Thyroid gland (tissue), 4 donors: ENCODE measurements at regions not wholly inside any gene's neighbourhood (a gene's known extent, or its start where the extent isn't known, plus 50 kb on each side); places are given as distances from the start of the nearest gene placed in this dataset.

Experiments
- DNase-seq, 2 donors: peaks; one replicate each; pipeline ENCODE4 v3.0.0-alpha.2; 2019
- H3K27ac ChIP-seq, 3 donors: fragments of 200-600 bp; sonication (generic); 1 replicate in 2 of 3; 2 replicates in 1 of 3; pipeline ENCODE4 v1.5.1; 2016 to 2019; ENCODE audit warnings: mild to moderate bottlenecking in 1 of 3, moderate library complexity in 1 of 3
- H3K27me3 ChIP-seq: fragments of 200-600 bp; sonication (generic); one replicate; pipeline ENCODE4 v1.5.1; 2019
- H3K36me3 ChIP-seq, 2 donors: fragments of 200-600 bp; sonication (generic); one replicate each; pipeline ENCODE4 v1.5.1; 2016 to 2019
- H3K4me1 ChIP-seq, 2 donors: fragments of 200-600 bp; sonication (generic); one replicate each; pipeline ENCODE4 v1.5.1; 2017 to 2019
- H3K4me3 ChIP-seq, 3 donors: fragments of 200-600 bp; sonication (generic); replicated peaks in 1 of 3; 1 replicate in 2 of 3; 2 replicates in 1 of 3; pipeline ENCODE4 v1.5.1; 2016; ENCODE audit warnings: mild to moderate bottlenecking in 1 of 3
- H3K9me3 ChIP-seq: fragments of 200-600 bp; sonication (generic); one replicate; pipeline ENCODE4 v1.5.1; 2017
- CTCF ChIP-seq, 6 experiments: fragments of 200-600 bp in 3 of 6; fragments of 450-650 bp in 3 of 6; sonication (generic) in 3 of 6; IDR thresholded peaks; one replicate each; pipeline ENCODE4 v1.5.1; 2016 to 2019; ENCODE audit warnings: antibody characterized with exemption in 6 of 6, mild to moderate bottlenecking in 2 of 6, inconsistent platforms in 1 of 6, moderate library complexity in 1 of 6
- POLR2A ChIP-seq, 2 donors: fragments of 450-650 bp; IDR thresholded peaks; one replicate each; pipeline ENCODE4 v1.6.1; 2017; ENCODE audit warnings: antibody characterized with exemption in 2 of 2, mild to moderate bottlenecking in 2 of 2, moderate library complexity in 1 of 2
- WGBS, 2 donors: methylation state at CpG; one replicate each; pipeline ENCODE4 v1.1.5; 2017; 5-methylcytosine and 5-hydroxymethylcytosine counted together
- intact Hi-C: fragments of 100-400 bp; cut with DNase I; formaldehyde crosslinking; loops from one replicate; pipeline ENCODE4 v1.15.1; 2023

- 75 to 81% methylated on average over 15 to 16 of the region's 16 CpGs for WGBS, 2 donors
- H3K27me3 ChIP-seq: no peaks in the 10 kb centered on the region
- no peak for DNase-seq
Measured at GRCh38 chr11:116072601-116073410, 568.6 kb upstream of the CADM1 start.

GRCh38 chr11:116072133-116072532 is 567.9 kb upstream of the CADM1 start:
- Histone ChIP-seq H3K9me3 (no peaks in the 10 kb centered on the region), H3K27me3 (no peaks in the 10 kb centered on the region), H3K27ac (no peak overlapping the region), H3K36me3 (no peaks in the 10 kb centered on the region), H3K4me1 (no peaks in the 10 kb centered on the region), H3K4me3 (no peak overlapping the region)
- intact Hi-C loops: no loop called here
- no peak for DNase-seq
- TF ChIP-seq POLR2A (IDR thresholded peaks at IDR 0.05) (no peak), CTCF (IDR thresholded peaks at IDR 0.05) (no peak)
- WGBS, 2 donors: 72 to 76% methylated on average over 4 of the region's 4 CpGs

More at GRCh38 chr11:116072601-116073410, 568.6 kb upstream of the CADM1 start:
- Histone ChIP-seq H3K36me3 (no peaks in the 10 kb centered on the region), H3K4me3 (no peak overlapping the region), H3K4me1 (no peaks in the 10 kb centered on the region), H3K27ac (no peak overlapping the region), H3K9me3 (no peaks in the 10 kb centered on the region)
- intact Hi-C loops: no loop called here
- TF ChIP-seq CTCF (IDR thresholded peaks at IDR 0.05) (no peak), POLR2A (IDR thresholded peaks at IDR 0.05) (no peak)

GRCh38 chr11:116071241-116071640 is 567.0 kb upstream of the CADM1 start:
- Histone ChIP-seq H3K4me1 (no peaks in the 10 kb centered on the region), H3K27me3 (no peaks in the 10 kb centered on the region), H3K27ac (no peak overlapping the region), H3K4me3 (no peak overlapping the region), H3K9me3 (no peaks in the 10 kb centered on the region), H3K36me3 (no peaks in the 10 kb centered on the region)
- no peak for TF ChIP-seq CTCF (IDR thresholded peaks at IDR 0.05)
- TF ChIP-seq POLR2A (IDR thresholded peaks at IDR 0.05): no peak
- DNase-seq: no peak
- intact Hi-C loops: no loop called here
- 87 to 90% methylated on average over 6 of the region's 6 CpGs for WGBS, 2 donors

- no peak for DNase-seq
- intact Hi-C loops: no loop called here
- 54 to 62% methylated on average over 4 of the region's 4 CpGs for whole genome bisulfite sequencing, 2 donors
- Histone ChIP-seq H3K27me3 (no peaks in the 10 kb centered on the region), H3K4me1 (no peaks in the 10 kb centered on the region), H3K9me3 (no peaks in the 10 kb centered on the region), H3K4me3 (no peak overlapping the region), H3K27ac (no peak overlapping the region), H3K36me3 (no peaks in the 10 kb centered on the region)
- TF ChIP-seq POLR2A (IDR thresholded peaks at IDR 0.05) (no peak), CTCF (IDR thresholded peaks at IDR 0.05) (no peak)
Measured at GRCh38 chr11:116070520-116070919, 566.3 kb upstream of the CADM1 start.

- Histone ChIP-seq H3K36me3 (no peaks in the 10 kb centered on the region), H3K4me1 (no peaks in the 10 kb centered on the region), H3K4me3 (no peak overlapping the region), H3K27ac (no peak overlapping the region), H3K27me3 (no peaks in the 10 kb centered on the region), H3K9me3 (no peaks in the 10 kb centered on the region)
- intact Hi-C loops: no loop called here
- no peak for DNase-seq
- 88 to 96% methylated on average over 6 of the region's 6 CpGs for WGBS, 2 donors
- TF ChIP-seq POLR2A (IDR thresholded peaks at IDR 0.05) (no peak), CTCF (IDR thresholded peaks at IDR 0.05) (no peak)
Measured at GRCh38 chr11:116066777-116067176, 562.6 kb upstream of the CADM1 start.
